SK-N-DZ (cell line): ENCODE measurements at regions not wholly inside any gene's neighbourhood (a gene's known extent, or its start where the extent isn't known, plus 50 kb on each side); places are given as distances from the start of the nearest gene placed in this dataset.

ENCODE experiments used
- DNase-seq: peaks from one replicate; pipeline ENCODE4 v3.0.0-alpha.2; 2015; ENCODE audit warnings: low spot score

DNA sequence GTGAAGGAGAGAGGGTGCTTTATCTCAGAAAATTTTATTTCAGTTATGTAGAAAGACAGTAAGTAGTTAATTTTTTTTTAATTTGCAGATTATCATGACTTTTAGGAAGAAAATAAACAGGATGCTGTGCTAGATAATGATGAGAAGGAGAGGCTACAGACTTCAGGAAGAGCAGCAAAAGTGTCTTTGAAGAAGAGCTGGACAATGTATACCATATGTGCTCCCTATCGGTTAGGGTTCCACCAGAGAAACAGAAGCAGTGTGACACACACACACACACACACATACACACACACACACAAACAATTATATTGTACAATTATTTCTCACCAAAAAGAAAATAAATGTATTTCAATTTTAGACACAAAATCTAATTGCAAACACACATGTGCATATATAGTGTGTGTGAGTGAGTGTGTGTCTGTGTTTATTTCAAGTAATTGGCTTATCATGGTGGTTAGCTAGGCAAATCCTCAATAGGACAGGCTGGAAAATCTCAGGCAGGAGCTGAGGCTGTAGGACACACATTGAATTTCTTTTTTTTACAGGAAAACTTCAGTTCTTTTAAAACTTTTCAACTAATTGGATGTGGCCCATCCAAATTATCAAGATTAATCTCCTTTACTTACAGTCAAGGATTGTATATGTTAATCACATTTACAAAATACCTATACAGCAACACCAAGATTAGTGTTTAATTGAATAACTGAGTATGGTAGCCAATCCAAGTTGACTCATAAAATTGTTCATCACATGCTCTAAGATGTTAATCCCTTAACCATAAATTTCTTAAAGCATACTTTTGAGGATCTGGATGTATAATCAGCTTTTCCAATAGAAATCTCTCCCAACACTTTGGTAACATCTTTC is 235.8 kb upstream of the DCN start:
- DNase-seq = no peak

DNA sequence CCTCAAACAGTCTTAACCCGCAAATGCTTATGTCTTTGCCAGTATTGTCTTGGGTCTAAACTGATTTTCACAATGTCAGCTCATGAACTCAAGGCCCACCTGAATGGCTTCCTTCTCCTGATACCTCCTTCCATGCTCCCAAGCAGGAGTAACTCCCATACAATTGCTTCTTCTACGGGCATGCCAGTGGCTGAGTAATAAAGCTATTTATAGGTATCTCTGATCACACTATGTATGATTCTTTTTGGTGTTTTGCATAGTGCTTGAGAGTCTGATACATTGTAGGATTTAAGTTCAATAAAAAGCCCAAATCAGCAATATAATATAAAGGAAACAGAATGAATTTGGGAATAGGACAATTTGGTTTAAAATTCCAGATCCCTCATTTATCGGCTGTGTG is 235.0 kb upstream of the DCN start:
- DNase-seq = no peak

DNA sequence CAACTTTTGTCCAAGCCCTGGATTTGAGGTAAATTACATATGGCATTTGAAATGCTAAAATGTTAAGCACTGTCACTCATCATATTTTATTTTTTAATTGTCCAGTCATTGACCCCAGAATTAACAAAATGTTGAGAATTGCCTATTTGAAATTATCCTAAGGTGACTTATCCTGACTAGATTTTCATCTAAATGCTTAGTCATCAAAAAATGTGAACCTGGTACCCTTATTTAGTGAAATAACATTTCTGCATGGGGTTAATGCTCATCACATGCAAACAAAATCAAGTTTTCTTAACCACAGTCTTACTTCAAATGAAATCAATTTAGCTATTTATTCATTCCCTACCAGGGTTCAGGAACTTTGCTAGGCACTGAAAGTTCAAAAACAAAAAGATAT is 232.0 kb upstream of the DCN start:
- no peak for DNase-seq

DNA sequence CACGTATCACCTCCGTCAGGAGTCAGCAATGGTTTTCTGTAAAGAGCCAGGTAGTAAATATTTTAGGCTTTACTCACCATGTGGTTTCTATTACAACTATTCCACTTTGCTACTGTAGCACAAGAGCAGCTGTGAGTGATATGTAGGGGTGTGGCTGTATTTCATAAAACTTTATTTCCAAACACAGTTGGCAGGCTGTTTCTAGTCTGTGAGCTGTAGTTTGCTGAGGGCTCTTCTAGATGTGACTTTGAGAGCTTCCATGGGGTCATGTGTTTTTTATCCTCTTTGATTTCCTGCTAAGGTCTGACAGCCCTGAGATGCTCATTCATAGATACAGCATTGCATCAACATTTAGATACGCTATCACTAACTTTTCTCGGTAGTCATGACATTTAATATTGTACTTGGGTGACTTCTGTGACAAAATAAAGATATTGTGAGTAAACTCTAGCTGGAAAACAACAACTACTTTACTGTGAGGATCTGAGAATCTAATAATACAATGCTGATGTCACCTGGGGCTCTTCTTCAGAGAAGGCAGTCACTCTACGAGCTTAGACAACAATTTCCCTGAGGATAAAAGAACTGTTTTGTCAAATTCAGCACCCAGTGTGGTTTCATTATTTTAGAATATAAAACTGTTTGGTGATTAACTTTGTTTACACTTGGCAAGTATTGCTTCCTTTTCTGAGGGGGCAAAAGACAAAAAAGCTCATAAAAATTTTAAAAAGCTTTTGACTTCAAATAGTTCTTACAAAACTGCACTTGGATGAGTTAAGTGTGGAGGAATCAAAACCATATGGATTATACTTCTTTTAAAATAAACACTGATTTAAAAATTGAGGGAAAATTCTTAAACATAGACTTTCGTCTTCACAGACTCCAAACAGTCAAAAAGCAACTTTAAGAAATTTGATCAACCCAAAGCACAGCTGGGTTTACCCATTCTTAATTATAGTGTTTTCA is 231.2 kb upstream of the DCN start:
- peak; percentile 93 for DNase-seq

DNA sequence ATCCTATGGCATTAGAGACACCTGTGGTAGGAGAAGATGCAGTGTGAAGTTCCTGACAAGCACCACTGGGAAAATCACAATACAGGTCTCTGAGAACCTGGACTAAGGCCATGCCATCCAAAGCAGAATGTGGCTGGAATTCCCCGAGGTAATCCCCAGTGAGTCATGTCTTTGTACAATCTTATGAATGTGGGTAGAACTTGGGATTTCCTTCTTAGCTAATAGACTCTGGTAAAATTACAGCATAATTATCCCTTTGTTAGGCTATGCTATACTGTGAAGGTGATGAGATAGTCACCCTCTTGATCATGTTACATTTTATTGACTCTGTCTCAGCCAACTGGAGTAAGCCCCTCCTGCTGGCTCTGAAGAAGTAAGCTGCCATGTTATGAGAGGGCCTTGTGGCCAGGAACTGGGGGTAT is 224.3 kb upstream of the DCN start:
- DNase-seq = no peak

DNA sequence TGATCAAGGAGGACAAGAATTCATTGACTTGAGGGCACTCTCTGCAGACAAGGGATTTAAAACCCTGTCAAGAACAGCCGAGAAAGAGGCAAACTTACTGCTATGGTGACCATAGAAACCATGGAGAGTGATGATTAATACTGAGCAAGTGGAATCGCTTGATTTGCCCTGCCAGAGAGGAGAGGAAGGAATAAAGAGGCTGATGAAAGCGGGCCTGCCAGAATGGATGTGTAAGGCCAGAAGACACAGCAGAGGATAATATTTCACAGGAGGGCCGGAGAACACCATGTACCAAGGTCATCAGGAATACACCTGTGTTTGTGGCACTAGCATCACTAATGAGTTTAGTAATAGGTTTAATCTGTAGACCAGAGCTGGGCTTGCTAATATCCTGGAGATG is 221.8 kb upstream of the DCN start:
- DNase-seq = no peak

DNA sequence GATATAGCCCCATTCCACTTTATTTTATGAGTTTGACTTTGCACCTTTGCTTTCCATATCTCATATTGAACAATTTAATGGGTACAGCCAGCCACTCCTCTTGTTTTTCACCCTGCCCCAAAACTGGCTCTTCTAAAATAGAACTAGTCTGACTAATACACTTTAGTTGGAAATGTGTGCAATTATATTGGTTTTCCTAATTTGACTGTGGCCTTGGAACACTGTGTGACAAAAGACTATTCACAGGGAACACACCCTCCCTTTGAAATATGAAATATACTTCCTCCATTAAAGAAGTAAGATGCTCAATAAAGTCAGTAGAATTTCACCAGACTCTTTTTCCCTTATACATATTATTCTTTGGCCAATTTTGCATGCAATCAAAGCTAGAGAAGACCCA is 218.6 kb upstream of the DCN start:
- DNase-seq = no peak

DNA sequence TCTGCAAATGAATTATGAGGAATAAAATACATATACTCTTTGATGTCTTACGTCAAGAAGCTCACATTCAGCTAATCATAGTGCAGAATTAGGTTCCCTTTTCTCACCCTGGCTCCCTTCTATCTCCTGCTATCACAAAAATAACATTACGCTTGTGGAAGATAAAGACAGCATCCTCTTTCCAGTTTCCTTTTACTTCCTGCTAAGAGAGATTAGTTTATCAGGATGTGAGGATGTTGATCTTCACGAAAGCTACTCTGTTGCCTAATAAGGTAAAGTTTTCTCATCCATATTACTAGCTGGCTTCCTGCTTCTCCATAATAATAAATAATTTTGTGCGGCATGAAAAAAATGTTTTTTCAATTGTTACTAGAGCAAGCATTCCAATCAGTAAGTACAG is 217.7 kb upstream of the DCN start:
- no peak for DNase-seq

DNA sequence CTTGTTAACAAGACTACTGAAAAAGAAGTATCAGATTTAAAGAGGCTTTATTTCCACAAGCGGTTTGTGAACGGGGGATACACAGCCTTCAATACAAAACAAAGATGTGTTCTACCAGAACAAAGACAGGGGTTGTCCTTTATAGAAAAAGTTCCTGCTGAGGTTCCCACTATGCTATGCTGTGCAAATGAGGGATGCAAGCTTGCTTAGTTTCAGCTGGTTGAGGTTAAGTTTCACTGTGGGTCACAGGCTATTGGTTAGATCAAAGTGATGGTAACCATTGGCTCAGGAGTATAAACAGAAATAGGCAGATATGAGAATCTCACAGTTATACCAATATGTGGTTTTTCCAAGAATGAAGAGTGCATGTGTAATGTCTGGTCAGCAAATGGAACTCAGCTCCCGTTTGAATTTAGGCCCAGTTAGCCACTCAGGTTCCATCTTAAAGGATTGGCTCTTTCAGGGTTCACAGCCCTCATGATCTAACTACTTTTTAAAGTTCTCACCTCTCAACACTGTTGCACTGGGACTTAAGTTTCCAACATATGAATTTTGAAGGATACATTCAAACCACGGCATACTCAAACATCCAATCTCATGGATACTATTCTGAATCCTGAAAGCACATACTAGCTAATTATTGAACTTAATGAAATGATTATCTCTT is 215.4 kb upstream of the DCN start:
- DNase-seq = no peak

DNA sequence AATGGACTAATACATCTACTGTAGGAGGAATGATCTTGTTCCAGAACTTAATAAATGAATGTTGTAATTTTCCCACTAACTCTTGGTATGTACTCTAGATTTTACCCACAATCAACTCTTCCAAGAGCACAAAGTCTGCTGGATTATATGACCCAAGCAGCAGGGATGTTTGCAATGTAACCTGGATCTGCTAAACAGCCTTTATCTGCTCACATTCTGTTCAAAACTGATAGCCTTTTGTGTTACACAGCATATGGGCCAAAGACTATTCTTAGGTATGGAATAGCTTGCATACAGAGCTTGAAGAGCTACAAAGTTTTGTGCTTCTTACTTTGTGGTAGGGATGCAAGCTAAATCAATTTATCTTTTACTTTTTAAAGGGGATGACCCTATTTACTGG is 213.7 kb upstream of the DCN start:
- DNase-seq = no peak

DNA sequence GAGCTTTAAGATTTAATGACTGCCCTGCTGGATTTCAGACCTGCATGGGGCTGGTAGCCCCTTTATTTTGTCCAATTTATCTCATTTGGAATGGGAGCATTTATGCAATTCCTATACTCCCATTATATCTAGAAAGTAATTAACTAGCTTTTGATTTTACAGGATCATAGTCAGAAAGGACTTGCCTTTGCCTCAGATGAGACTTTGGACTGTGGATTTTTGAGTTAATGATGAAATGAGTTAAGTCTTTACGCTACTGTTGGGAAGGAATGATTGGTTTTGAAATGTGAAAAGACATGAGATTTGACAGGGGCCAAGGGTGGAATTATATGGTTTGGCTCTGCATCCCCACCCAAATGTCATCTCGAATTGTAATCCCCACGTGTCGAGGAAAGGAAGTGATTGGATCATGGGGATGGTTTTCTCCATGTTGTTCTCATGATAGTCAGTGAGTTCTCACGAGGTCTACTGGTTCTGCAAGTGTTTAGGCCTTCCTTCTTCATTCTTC is 213.1 kb upstream of the DCN start:
- DNase-seq = no peak

DNA sequence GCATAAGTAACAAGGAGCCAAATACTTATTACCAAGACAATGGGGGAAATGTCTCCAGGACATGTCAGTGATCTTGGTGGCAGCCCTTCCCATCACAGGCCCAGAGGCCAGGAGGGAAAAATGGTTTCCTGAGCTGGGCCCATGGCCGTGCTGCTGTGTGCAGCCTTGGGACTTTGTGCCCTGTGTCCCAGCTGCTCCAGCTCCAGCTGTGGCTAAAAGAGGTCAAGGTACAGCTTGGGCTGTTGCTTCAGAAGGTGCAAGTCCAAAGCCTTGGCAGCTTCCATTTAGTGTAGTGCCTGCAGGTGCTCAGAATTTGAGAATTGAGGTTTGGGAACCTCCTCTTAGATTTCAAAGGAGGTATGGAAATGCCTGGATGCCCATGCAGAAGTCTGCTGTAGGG is 212.3 kb upstream of the DCN start:
- DNase-seq = no peak

DNA sequence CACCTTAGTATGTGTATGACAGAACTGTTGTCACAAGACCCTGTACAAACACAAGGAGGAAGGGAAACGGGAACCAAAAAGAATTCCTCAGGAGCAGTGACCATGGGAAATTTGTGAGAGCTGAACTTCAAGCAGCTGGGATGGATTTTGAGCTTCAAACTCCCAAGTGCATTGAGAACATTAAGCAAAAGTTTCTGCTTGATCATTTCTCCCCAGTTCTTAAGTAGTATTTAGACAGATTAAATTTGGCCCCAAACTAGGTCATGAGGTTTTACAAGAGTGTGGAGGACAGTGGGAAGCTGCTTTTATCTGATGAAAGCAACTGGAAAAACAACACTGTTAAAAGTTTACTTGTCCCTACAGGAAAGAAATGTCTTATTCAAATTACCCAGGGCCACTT is 206.0 kb upstream of the DCN start:
- no peak for DNase-seq

DNA sequence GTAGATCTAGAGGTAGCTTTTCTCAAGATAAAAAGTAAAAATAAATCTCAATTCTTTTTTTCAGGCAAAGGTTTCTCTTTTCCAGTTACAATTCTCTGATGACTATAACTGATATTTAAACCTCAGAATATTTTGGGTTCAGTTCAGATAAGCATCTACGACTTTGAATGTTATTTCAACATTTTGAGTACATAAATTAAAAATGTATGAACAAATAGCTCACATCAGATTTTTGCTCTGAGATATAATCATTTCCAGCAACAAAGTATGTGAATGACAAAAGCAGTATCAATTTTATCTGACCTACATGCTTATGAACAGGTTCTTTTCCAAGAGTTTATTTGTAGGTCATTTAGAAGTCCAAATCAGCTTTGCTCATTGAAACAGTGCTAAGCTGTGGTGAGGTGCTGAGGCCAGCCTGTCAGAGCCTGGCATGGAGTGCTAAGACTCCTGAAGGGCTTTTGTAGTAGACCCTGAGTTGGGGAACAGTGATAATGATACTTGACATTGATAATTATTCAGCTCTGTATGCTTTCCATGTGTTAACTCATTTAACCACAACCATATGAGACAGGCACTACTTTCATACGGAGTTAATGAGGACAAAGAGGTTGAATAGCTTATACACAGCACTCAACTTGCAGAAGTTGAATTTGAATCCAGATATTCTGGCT is 205.0 kb upstream of the DCN start:
- DNase-seq = no peak

DNA sequence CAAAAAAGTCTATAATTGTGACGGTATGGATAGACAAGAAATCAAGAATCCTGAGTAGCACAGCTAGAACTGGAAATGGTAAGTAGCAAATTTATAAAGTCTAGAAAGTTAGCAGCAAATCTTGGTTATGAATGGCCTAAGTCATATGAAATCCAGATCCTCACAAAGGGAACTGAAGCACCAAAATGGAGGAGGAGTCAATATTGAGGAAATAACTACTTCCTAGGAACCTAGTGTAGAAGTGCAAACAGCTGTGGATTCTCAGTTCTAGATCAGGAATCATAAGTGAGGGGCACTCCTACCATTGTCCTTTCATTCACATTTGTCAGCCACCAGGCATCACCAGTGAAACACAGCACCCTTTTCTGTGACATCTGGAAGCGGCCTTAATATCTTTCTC is 202.2 kb upstream of the DCN start:
- DNase-seq = no peak

DNA sequence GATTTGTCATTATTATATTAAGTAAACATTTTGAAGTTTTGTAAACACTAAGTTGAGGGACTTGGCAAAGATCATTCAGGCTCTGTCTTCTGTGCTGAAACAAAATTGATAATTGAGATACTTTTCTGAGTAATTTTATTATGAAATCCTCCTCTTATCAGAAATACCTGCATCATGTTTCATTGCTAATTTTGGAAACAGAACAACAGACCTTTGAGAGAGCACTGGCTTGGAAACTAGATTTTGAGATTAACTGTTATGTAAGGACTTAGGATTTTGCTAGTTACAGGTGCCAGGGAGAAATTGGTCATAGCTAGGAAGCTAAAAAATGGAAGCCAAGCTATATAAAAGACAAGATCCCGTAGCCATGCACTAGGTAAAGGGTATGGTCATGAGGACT is 201.7 kb upstream of the DCN start:
- no peak for DNase-seq

DNA sequence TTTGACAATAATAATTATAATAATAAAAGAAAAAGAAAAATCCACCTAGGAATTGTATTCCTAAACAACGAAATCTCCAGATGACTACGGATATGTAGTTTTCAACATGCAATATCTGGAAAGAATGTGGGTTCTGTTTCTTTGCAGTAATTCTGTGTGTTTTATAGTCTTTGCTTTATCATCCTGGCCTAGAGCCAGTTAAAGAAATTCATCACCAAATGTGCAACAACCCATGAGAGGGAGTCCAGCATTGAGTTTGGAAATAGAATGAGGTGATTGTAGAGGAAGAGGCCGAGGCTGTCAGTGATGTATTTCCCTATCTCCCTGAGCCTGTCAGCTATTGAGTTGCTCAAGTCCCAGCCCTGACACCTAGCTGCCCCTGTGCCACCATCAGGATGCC is 200.5 kb upstream of the DCN start:
- DNase-seq = no peak

DNA sequence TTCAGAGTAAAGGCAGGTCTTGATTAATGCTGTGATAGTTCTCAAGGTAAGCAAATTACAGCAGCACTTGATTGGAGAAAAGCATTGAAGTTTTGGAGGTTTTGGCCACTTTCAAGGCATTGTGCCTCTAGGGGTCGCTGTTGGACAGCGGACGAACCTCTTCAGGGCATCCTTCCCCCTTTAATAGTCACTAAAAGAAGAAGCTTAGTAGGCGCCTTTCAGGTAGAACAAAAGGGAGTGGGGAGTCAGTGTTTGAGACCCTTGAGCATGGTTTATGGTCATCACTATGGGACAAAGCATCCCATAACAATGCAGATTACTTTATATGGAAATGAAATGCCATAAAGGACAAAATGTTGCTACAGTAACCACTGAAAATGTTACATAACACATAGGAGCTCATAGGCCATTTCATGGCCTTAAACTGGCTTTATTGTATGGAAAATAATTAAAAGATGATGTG is 199.5 kb upstream of the DCN start:
- DNase-seq = peak; percentile 84

DNA sequence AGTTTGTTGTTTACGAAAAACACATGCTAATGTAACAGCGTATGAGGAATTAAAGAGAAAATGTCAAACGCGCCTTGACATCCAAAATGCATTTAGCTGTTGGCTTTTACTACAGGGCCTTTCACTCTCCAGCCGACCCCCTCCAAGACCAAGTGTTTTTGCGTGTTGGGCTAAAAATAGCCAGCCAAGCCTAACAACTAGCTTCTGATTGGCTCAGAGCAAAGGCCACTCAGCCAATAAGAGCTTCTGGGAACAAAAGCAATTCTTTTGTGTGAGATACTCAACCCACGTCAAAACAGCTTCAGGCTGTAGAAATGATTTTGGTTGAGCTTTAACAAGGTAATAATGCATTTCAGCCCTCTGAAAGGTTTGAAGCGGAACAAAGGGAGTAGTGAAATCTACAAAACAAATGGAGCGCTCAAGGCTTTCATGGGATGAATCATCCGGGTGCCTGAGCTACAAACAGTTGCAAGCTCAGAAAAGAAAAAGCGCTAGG is 198.7 kb upstream of the DCN start:
- DNase-seq = peak; percentile 92

DNA sequence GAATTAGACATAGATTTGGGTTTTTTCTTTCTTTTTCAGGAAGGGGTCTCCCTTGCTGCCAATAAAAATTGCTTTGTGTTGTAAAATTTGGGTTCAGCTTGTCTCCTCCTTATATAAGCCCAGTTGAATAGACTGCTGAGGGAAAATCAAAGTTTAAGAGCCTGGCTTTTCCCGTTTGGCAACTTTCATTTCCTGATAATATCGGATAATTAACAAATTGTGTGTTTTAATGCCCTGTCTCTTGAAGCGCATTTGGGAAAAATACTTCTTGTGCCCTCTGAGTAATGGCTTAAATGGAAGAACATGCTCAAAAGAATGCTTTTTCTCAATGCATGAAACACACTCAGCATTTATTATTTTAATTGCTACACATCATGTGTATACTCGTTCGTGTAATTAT is 198.0 kb upstream of the DCN start:
- no peak for DNase-seq
